ENCODE measurements at regions not wholly inside any gene's neighbourhood (a gene's known extent, or its start where the extent isn't known, plus 50 kb on each side); places are given as distances from the start of the nearest gene placed in this dataset.

DNA sequence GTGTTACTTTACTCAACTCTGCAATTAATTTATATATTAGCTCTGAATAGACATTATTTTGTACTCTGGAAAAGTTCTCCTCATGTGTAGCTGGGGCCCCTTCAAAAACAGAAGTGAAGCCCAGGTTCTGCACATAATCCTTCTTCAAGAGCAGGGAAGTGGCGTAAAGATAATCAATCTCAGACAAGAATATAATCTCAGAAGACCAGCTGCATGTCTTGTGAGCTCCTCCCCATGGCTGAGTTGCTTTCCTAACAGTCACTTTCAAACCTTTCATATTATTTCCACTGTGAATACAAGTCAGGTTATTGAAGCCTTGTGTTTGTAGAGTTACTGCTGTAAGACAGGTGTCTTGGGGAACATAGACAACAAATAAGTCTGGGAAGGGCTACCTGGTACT, 691.9 kb downstream of the RFPL4B start:
- H3K4me3 ChIP-seq (ENCODE audit: low read depth, low read length) = no peak overlapping the region
- TF ChIP-seq, protein P1, sequence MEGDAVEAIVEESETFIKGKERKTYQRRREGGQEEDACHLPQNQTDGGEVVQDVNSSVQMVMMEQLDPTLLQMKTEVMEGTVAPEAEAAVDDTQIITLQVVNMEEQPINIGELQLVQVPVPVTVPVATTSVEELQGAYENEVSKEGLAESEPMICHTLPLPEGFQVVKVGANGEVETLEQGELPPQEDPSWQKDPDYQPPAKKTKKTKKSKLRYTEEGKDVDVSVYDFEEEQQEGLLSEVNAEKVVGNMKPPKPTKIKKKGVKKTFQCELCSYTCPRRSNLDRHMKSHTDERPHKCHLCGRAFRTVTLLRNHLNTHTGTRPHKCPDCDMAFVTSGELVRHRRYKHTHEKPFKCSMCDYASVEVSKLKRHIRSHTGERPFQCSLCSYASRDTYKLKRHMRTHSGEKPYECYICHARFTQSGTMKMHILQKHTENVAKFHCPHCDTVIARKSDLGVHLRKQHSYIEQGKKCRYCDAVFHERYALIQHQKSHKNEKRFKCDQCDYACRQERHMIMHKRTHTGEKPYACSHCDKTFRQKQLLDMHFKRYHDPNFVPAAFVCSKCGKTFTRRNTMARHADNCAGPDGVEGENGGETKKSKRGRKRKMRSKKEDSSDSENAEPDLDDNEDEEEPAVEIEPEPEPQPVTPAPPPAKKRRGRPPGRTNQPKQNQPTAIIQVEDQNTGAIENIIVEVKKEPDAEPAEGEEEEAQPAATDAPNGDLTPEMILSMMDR (IDR thresholded peaks at IDR 0.05; ENCODE audit: insufficient read depth, low read depth, low read length, missing control alignments) = no peak
- no peak for DNase-seq (ENCODE audit: low read depth)

GRCh38 chr6:113047148-113047547, 700.0 kb downstream of the RFPL4B start:
- no peak overlapping the region for H3K4me3 ChIP-seq (ENCODE audit: low read depth, low read length)
- TF ChIP-seq, protein P1 (IDR thresholded peaks at IDR 0.05; ENCODE audit: insufficient read depth, low read depth, low read length, missing control alignments) = no peak
- DNase-seq (ENCODE audit: low read depth) = no peak

GRCh38 chr6:113047932-113048331, 700.8 kb downstream of the RFPL4B start:
- no peak for DNase-seq (ENCODE audit: low read depth)
- H3K4me3 ChIP-seq (ENCODE audit: low read depth, low read length) = no peak overlapping the region
- TF ChIP-seq, protein P1 (IDR thresholded peaks at IDR 0.05; ENCODE audit: insufficient read depth, low read depth, low read length, missing control alignments) = no peak

- TF ChIP-seq, protein P1 (IDR thresholded peaks at IDR 0.05; ENCODE audit: insufficient read depth, low read depth, low read length, missing control alignments) = no peak
- no peak overlapping the region for H3K4me3 ChIP-seq (ENCODE audit: low read depth, low read length)
- no peak for DNase-seq (ENCODE audit: low read depth)
These were observed 701.6 kb downstream of the RFPL4B start for GRCh38 chr6:113048741-113049140.

DNA sequence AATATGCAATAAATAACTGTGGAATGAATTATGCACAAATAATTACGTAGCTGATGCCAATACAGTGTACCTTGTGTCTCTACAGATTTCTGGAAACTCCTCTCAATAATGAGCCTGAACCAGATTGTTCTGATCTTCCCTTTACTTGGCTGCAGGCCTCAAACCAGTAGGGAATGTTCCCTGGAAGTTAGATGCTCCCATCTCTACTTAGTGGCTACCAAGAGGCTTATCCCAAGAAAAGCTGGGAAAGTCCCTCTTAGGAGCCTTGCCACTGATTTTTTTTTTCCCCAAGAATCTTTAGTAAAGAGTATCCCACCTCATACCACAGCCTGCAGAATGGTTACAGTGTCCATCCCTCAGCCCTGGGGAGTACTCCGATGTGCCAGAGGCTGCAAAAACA, 702.1 kb downstream of the RFPL4B start:
- TF ChIP-seq, protein P1 (IDR thresholded peaks at IDR 0.05; ENCODE audit: insufficient read depth, low read depth, low read length, missing control alignments) = no peak
- no peak for DNase-seq (ENCODE audit: low read depth)
- no peak overlapping the region for H3K4me3 ChIP-seq (ENCODE audit: low read depth, low read length)

- no peak for DNase-seq (ENCODE audit: low read depth)
- TF ChIP-seq, protein P1 (IDR thresholded peaks at IDR 0.05; ENCODE audit: insufficient read depth, low read depth, low read length, missing control alignments) = no peak
- H3K4me3 ChIP-seq (ENCODE audit: low read depth, low read length) = no peak overlapping the region
These were observed 703.1 kb downstream of the RFPL4B start for GRCh38 chr6:113050010-113050858.

DNA sequence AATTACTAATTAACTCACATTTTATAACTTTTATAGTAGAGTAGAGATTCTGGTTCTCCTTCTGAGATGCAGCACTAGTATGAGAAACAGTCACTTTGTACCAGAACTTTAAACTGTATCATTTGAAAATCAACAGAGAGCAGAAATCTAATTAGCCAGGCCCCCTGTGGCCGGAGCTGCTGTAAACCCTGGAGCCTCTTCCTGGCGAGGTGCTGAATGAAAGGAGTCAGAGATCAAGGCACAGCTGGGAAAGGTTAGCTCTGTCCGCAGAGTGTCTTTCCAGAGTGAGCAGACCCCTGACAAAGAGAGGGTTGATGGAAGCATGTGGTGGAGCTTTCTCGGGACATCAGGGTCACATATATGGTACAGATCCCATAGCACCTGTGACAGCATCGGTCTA, 703.8 kb downstream of the RFPL4B start:
- TF ChIP-seq, protein P1 (IDR thresholded peaks at IDR 0.05; ENCODE audit: insufficient read depth, low read depth, low read length, missing control alignments) = no peak
- no peak for DNase-seq (ENCODE audit: low read depth)
- H3K4me3 ChIP-seq (ENCODE audit: low read depth, low read length) = no peak overlapping the region

All from GM12865 (cell line).